ENCODE measurements at regions not wholly inside any gene's neighbourhood (a gene's known extent, or its start where the extent isn't known, plus 50 kb on each side); places are given as distances from the start of the nearest gene placed in this dataset.

DNA sequence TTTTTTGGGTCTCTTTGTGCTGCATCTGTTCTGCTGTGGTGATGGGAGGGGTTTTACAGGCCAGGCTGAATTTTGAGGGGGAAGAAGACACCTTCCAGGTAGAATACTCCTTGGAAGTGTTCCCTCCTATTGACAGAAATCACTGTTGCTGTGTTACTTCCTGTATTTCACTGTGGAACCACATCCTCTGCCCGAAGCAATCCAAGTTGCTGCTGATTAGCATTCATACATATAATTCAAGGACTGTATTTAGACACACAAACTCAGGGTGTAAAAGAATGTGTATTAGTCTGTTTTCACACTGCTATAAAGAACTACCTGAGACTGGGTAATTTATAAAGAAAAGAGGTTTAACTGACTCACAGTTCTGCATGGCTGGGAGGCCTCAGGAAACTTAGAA lies 50.6 kb upstream of the TMEM244 start:
- DNase-seq (ENCODE audit: low read depth, low spot score), result no peak
- Histone ChIP-seq H3K27me3 (ENCODE audit: insufficient read depth, insufficient read length) (no peaks in the 10 kb centered on the region), H3K9me3 (ENCODE audit: insufficient read depth, low read length) (no peaks in the 10 kb centered on the region), H3K4me3 (ENCODE audit: insufficient read length, low read depth) (no peak overlapping the region), H3K9ac (ENCODE audit: insufficient read length, low read depth) (no peak overlapping the region), H3K36me3 (ENCODE audit: insufficient read depth, insufficient read length, low read length) (no peaks in the 10 kb centered on the region), H3K4me1 (ENCODE audit: insufficient read depth, insufficient read length) (no peaks in the 10 kb centered on the region)
- TF ChIP-seq ZNF274 (IDR thresholded peaks at IDR 0.05; ENCODE audit: low read depth, low read length), result no peak
- no peak for TF ChIP-seq SUZ12 (IDR thresholded peaks at IDR 0.05; ENCODE audit: extremely low read depth, insufficient read depth, insufficient read length)
- TF ChIP-seq YY1 (IDR thresholded peaks at IDR 0.05; ENCODE audit: insufficient read depth, insufficient read length), result no peak
